Retinal pigment epithelial cell (primary cell): ENCODE measurements at regions not wholly inside any gene's neighbourhood (a gene's known extent, or its start where the extent isn't known, plus 50 kb on each side); places are given as distances from the start of the nearest gene placed in this dataset.

ENCODE experiments used
- DNase-seq: peaks from one replicate; pipeline ENCODE4 v3.0.0-alpha.2; 2010; ENCODE audit warnings: low read depth
- H3K4me3 ChIP-seq: 2 replicates; pipeline ENCODE4 v1.5.1; 2011; ENCODE audit warnings: mild to moderate bottlenecking, low read length, control low read depth, moderate library complexity
- TF ChIP-seq, protein P1 (sequence below): conservative IDR thresholded peaks from 2 replicates; pipeline ENCODE4 v1.5.1; 2011; ENCODE audit warnings: low read depth, low read length, control low read depth, inconsistent platforms

DNA sequence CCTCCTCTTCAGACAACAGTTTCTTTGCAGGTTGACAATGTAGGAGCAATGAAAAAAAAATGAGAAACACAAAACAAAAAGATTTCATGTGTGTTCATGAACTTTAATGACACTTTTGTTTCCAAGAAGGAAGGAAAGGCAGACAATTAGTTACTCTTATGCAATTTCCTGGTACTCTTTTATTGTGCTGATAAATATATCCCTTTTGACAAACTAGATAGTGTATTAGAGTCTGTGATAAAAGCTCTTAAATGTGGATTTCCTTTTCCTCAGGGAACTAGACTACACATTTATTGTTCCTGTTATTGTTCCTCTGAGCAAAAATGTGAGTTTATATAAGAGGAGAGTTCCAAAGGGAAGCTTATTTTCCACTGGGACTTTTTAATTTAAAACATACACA is 188.7 kb upstream of the NRXN1 start:
- no peak for DNase-seq
- TF ChIP-seq, protein P1, sequence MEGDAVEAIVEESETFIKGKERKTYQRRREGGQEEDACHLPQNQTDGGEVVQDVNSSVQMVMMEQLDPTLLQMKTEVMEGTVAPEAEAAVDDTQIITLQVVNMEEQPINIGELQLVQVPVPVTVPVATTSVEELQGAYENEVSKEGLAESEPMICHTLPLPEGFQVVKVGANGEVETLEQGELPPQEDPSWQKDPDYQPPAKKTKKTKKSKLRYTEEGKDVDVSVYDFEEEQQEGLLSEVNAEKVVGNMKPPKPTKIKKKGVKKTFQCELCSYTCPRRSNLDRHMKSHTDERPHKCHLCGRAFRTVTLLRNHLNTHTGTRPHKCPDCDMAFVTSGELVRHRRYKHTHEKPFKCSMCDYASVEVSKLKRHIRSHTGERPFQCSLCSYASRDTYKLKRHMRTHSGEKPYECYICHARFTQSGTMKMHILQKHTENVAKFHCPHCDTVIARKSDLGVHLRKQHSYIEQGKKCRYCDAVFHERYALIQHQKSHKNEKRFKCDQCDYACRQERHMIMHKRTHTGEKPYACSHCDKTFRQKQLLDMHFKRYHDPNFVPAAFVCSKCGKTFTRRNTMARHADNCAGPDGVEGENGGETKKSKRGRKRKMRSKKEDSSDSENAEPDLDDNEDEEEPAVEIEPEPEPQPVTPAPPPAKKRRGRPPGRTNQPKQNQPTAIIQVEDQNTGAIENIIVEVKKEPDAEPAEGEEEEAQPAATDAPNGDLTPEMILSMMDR = no peak
- no peak overlapping the region for H3K4me3 ChIP-seq

DNA sequence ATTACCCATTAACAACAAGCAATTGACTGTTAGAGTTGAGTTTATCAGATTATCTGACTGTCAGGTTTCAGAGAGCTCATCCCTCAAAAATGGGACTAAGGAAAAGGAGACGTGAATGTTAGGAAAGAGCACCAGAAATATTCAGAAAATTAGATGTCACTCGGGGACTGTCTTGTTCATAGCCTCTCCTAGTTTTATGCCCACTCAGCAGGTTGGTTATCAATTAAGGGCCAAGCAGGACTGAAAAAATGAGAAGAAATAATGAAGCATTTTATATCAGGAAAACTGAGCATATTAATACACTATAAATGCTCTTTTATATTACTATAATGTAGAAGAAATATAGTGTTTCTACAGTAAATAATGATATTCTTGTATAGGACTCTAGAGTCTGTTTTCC is 188.1 kb upstream of the NRXN1 start:
- no peak for DNase-seq
- no peak overlapping the region for H3K4me3 ChIP-seq
- TF ChIP-seq, protein P1 = no peak

DNA sequence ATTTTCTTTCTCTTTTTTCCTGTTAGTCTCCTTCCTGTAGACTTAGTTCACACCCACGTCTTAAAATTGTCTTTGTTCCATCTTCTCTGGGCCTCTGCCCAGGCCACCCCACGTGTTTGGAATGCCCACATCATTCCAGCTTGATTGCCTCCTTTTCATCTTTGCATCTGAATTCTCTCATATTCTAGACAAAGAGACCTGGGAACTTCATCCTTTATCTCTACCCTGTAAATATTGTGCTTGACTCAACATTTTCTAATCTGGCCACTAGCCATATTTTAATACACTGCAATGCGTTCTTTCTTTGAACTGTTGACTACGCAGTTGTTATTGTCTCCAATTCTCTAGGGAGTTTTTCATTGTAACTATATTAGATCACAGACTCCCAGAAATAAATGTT is 187.5 kb upstream of the NRXN1 start:
- H3K4me3 ChIP-seq = no peak overlapping the region
- TF ChIP-seq, protein P1 = no peak
- no peak for DNase-seq

DNA sequence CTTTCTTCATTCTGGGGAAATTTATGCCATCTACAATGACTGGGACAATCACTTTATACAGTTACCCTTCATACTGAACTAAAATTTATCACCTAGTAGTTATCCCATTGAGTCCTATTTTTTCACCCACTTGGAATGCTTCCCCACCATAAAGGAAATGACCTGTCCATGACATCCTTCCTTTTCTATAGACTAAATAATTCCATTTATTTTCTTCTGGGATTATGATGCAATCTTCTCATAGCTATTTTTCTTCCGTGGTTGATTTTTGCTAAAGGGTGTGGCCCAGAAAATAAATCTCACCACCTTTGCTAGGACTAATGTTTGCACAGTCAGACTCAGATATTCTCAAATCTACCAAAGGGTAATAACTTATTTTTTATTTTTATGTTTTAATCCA is 186.1 kb upstream of the NRXN1 start:
- no peak overlapping the region for H3K4me3 ChIP-seq
- DNase-seq = no peak
- TF ChIP-seq, protein P1 = no peak

- no peak for DNase-seq
- H3K4me3 ChIP-seq = no peak overlapping the region
- TF ChIP-seq, protein P1 = no peak
Observed at GRCh38 chr2:51213826-51214225, 181.9 kb upstream of the NRXN1 start.

- TF ChIP-seq, protein P1 = no peak
- no peak for DNase-seq
- no peak overlapping the region for H3K4me3 ChIP-seq
Observed at GRCh38 chr2:51212374-51212773, 180.4 kb upstream of the NRXN1 start.

DNA sequence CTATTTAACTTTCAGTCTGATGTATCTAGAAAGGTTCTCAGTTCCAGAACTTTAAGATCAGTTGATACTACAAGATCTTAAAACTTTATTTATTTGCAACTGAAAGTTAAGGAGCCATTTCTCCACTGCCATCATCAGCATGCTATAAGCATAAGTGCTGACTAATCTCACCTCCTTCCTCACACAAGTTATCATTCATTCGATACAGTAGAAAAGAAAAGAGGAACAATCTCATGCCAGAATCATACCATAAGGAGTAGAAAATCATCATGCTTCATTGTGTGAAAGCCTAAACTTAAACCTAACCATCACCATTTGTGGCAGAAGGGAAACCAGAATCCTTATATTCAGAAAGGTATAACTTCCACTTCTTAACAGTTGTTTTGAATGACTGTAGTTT is 176.6 kb upstream of the NRXN1 start:
- DNase-seq = no peak
- TF ChIP-seq, protein P1 = no peak
- H3K4me3 ChIP-seq = no peak overlapping the region
